Suprapubic skin (tissue), 4 donors: ENCODE measurements at regions not wholly inside any gene's neighbourhood (a gene's known extent, or its start where the extent isn't known, plus 50 kb on each side); places are given as distances from the start of the nearest gene placed in this dataset.

ENCODE experiments used
- DNase-seq, 2 donors: peaks; one replicate each; pipeline ENCODE4 v3.0.0-alpha.2; 2019; ENCODE audit warnings: low spot score in 2 of 2
- H3K27ac ChIP-seq: fragments of 200-600 bp; sonication (generic); one replicate; pipeline ENCODE4 v1.5.1; 2019
- H3K27me3 ChIP-seq: fragments of 200-600 bp; sonication (generic); one replicate; pipeline ENCODE4 v1.5.1; 2019
- H3K36me3 ChIP-seq: fragments of 200-600 bp; sonication (generic); one replicate; pipeline ENCODE4 v1.5.1; 2019
- H3K4me1 ChIP-seq: fragments of 200-600 bp; sonication (generic); one replicate; pipeline ENCODE4 v1.5.1; 2019
- H3K4me3 ChIP-seq: fragments of 200-600 bp; sonication (generic); one replicate; pipeline ENCODE4 v1.5.1; 2019; ENCODE audit warnings: mild to moderate bottlenecking
- H3K9me3 ChIP-seq: fragments of 200-600 bp; sonication (generic); one replicate; pipeline ENCODE4 v1.5.1; 2019
- CTCF ChIP-seq, 2 donors: fragments of 200-600 bp in 1 of 2; fragments of 450-650 bp in 1 of 2; sonication (generic) in 1 of 2; IDR thresholded peaks; one replicate each; pipeline ENCODE4 v1.5.1; 2016 to 2019; ENCODE audit warnings: antibody characterized with exemption in 2 of 2, mild to moderate bottlenecking in 1 of 2, moderate library complexity in 1 of 2
- EP300 ChIP-seq: sonication (generic); formaldehyde crosslinking; IDR thresholded peaks from one replicate; pipeline ENCODE4 v1.6.1; 2017; ENCODE audit warnings: antibody characterized with exemption
- POLR2A ChIP-seq, 2 donors: fragments of 450-650 bp; IDR thresholded peaks; one replicate each; pipeline ENCODE4 v1.6.1; 2017; ENCODE audit warnings: antibody characterized with exemption in 2 of 2, mild to moderate bottlenecking in 2 of 2, moderate library complexity in 2 of 2
- POLR2AphosphoS5 ChIP-seq, 3 donors: sonication (generic); formaldehyde crosslinking; IDR thresholded peaks; one replicate each; pipeline ENCODE4 v1.6.1; 2017; ENCODE audit warnings: antibody characterized with exemption in 3 of 3
- WGBS: methylation state at CpG from one replicate; pipeline ENCODE4 v1.1.5; 2018; 5-methylcytosine and 5-hydroxymethylcytosine counted together

- H3K27ac ChIP-seq = no peak overlapping the region
- H3K4me3 ChIP-seq = no peak overlapping the region
- no peak for DNase-seq
- no peaks in the 10 kb centered on the region for H3K27me3 ChIP-seq
- H3K9me3 ChIP-seq = no peaks in the 10 kb centered on the region
- H3K4me1 ChIP-seq = no peaks in the 10 kb centered on the region
- TF ChIP-seq CTCF (IDR thresholded peaks at IDR 0.05) = no peak
- no peak for TF ChIP-seq EP300
- no peak for TF ChIP-seq POLR2A (IDR thresholded peaks at IDR 0.05)
- no peak for TF ChIP-seq POLR2AphosphoS5 (IDR thresholded peaks at IDR 0.05)
- H3K36me3 ChIP-seq = no peaks in the 10 kb centered on the region
Measured at GRCh38 chr4:28942631-28943030, 1777.5 kb upstream of the PCDH7 start.

- no peak for TF ChIP-seq POLR2AphosphoS5 (IDR thresholded peaks at IDR 0.05)
- no peak for TF ChIP-seq EP300
- DNase-seq = no peak
- no peaks in the 10 kb centered on the region for H3K36me3 ChIP-seq
- no peak overlapping the region for H3K27ac ChIP-seq
- H3K9me3 ChIP-seq = no peaks in the 10 kb centered on the region
- H3K4me1 ChIP-seq = no peaks in the 10 kb centered on the region
- H3K27me3 ChIP-seq = no peaks in the 10 kb centered on the region
- 67% methylated on average over 1 of the region's 1 CpG for WGBS
- no peak overlapping the region for H3K4me3 ChIP-seq
Measured at GRCh38 chr4:28947374-28947773, 1772.8 kb upstream of the PCDH7 start.

GRCh38 chr4:28948501-28948900 lies 1771.7 kb upstream of the PCDH7 start:
- Histone ChIP-seq H3K36me3 (no peaks in the 10 kb centered on the region), H3K27me3 (no peaks in the 10 kb centered on the region), H3K4me1 (no peaks in the 10 kb centered on the region), H3K4me3 (no peak overlapping the region), H3K9me3 (no peaks in the 10 kb centered on the region), H3K27ac (no peak overlapping the region)
- no peak for DNase-seq
- WGBS = 68% methylated on average over 2 of the region's 2 CpGs
- TF ChIP-seq POLR2AphosphoS5 (IDR thresholded peaks at IDR 0.05) = no peak
- no peak for TF ChIP-seq EP300
- TF ChIP-seq POLR2A (IDR thresholded peaks at IDR 0.05) = no peak
- no peak for TF ChIP-seq CTCF (IDR thresholded peaks at IDR 0.05)

DNA sequence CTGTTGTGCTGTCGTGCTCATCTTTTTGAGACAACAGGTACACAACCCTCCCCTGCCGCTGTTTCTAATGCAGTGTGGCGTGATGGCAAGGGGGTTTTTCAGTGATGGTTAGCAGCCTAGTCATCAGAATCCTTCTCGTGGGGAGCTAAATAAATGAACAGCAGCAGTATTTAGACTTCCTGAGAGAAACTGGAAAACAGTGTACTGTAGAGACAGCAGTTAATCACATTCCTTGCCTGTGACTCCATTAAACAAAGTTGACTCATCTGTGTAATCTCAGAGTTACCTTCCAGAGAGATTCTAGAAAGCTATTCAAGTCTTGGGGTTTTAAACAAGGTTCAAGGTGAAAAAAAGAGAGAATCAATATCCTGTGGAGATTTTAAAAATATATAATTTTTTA lies 1753.2 kb upstream of the PCDH7 start:
- H3K9me3 ChIP-seq = no peaks in the 10 kb centered on the region
- TF ChIP-seq EP300 = no peak
- no peak for TF ChIP-seq POLR2AphosphoS5 (IDR thresholded peaks at IDR 0.05)
- H3K27me3 ChIP-seq = no peaks in the 10 kb centered on the region
- H3K4me3 ChIP-seq = no peak overlapping the region
- H3K36me3 ChIP-seq = no peaks in the 10 kb centered on the region
- H3K4me1 ChIP-seq = no peaks in the 10 kb centered on the region
- 75% methylated on average over 4 of the region's 4 CpGs for WGBS
- H3K27ac ChIP-seq = no peak overlapping the region
- DNase-seq = no peak

DNA sequence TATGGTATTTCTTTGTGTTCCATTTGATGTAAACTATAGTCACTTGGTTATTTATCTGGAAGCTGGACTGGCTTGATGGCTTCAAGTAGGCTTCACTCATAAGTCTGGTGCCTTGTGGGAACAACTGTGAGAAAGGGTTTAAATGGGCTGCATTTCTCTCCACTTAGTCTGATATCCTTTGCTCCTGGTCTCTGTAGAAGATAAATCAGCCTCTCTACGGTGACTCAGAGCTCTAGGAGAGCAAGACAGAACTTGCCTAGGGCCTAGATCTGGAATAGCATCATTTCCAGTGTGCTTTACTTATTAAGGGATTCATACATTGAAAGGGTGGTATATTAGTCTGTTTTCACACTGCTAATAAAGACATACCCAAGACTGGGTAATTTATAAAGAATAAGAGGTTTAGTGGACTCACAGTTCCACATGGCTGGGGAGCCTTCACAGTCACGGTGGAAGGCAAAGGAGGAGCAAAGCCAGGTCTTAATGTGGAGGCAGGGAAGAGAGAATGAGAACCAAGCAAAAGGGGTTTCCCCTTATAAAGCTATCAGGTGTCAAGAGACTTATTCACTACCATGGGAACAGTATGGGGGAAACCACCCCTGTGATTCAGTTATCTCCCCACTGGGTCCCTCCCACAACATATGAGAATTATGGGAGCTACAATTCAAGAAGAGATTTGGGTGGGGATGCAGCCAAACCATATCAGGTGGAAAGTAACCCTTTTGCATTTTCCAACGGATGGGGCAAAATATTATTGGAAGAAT lies 1746.4 kb upstream of the PCDH7 start:
- Histone ChIP-seq H3K4me3 (no peak overlapping the region), H3K27me3 (no peaks in the 10 kb centered on the region), H3K36me3 (no peaks in the 10 kb centered on the region), H3K9me3 (no peaks in the 10 kb centered on the region), H3K4me1 (no peaks in the 10 kb centered on the region), H3K27ac (no peak overlapping the region)
- no peak for TF ChIP-seq POLR2AphosphoS5 (IDR thresholded peaks at IDR 0.05)
- TF ChIP-seq CTCF (IDR thresholded peaks at IDR 0.05) = no peak
- no peak for TF ChIP-seq EP300
- TF ChIP-seq POLR2A (IDR thresholded peaks at IDR 0.05) = no peak
- no peak for DNase-seq
- 51% methylated on average over 3 of the region's 3 CpGs for WGBS

- no peak overlapping the region for H3K27ac ChIP-seq
- no peak for DNase-seq
- no peaks in the 10 kb centered on the region for H3K36me3 ChIP-seq
- no peaks in the 10 kb centered on the region for H3K4me1 ChIP-seq
- H3K9me3 ChIP-seq = no peaks in the 10 kb centered on the region
- WGBS = 86% methylated on average over 1 of the region's 1 CpG
- H3K27me3 ChIP-seq = no peaks in the 10 kb centered on the region
- TF ChIP-seq EP300 = no peak
- TF ChIP-seq POLR2AphosphoS5 (IDR thresholded peaks at IDR 0.05) = no peak
- no peak for TF ChIP-seq POLR2A (IDR thresholded peaks at IDR 0.05)
- TF ChIP-seq CTCF (IDR thresholded peaks at IDR 0.05) = no peak
- no peak overlapping the region for H3K4me3 ChIP-seq
Measured at GRCh38 chr4:28976369-28976768, 1743.8 kb upstream of the PCDH7 start.
